Central memory CD4-positive, alpha-beta T cell (primary cell): ENCODE measurements at regions not wholly inside any gene's neighbourhood (a gene's known extent, or its start where the extent isn't known, plus 50 kb on each side); places are given as distances from the start of the nearest gene placed in this dataset.

Experiments used
- DNase-seq: peaks from one replicate; pipeline ENCODE4 v3.0.0; 2022

DNA sequence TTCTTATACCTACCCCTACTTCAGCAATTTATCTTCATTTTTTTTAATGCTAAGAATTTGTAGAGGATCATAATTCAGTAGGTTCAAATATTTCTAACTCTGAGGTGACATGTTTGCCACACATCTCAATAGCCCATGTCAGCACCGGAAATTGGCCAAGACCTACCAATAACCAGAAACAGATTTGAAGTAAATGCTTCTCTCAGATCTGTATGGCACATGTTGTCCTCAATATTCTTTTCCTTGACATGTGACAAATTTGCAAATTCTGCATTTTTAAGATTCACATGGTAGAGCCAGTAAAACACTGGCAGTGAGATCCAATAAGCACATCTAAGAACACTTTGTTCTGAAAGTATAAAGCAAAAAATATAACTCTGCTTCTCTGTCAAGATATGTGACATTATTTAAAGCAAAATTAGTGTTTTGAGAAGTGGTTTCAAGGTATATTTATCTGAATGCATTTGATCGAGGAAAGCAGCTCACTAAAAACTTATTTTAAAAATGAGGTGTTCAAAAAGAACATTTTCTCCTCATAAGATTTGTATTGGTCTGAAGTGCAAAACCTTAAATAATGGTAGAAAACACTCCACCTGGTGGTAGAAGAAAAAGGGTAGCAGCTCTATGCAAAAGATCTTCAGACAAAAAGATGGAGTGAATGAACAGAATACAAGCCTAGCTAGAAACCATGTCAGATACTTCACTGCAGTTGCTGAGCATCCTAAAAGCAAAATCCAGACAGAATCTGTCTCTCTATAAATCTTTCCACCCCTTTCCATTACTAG lies 513.8 kb upstream of the FAM241A start:
- no peak for DNase-seq

DNA sequence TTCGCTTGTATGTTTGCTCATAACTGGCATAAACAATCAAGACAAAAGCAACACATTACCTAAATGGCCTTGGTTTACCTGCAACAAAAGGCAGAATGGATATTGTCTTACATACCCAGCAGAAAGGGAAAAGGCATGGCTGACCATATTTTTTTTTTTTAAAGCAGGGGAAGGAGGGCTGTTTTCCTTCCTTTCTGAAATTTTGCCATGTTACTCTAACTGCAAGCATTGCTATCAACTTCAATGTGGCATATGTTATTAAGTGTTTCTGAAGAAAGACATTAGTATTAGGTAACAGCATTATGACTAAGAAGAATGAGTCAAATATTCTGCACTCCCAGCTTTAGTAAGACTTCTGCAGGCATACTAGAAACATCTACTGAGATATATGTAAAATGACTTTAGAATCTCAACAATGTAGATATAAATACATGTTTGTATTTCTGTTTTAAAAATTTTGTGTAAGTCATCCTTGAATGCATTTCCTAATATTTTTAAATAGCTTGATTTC lies 512.6 kb upstream of the FAM241A start:
- DNase-seq = no peak

DNA sequence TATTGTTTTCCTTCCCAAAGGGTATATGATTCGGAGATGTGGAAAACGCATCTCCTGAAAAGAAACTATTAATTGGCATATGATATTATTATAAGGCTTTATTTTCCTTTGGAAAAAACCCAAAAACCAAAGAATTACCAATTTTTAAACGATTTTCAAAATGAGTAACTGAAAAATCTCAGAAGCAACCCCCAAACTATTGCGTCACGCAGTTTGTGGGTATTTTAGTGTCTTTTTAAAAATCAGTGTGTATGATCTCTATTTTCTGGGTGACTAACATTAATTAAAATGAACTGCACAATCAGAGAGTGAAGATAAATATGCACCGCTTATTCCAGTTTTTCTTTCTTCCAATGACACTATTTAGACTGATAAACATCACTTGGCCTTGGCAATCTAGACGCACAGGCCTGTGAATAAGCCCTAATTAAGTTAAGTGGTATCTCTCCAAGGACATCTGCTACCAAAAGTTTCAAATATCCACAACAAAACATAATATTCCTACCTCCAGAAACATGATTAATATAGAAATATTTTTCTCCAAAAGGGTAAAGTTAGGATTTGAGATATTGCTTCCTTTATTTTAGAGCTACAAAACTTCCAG lies 511.5 kb upstream of the FAM241A start:
- no peak for DNase-seq

DNA sequence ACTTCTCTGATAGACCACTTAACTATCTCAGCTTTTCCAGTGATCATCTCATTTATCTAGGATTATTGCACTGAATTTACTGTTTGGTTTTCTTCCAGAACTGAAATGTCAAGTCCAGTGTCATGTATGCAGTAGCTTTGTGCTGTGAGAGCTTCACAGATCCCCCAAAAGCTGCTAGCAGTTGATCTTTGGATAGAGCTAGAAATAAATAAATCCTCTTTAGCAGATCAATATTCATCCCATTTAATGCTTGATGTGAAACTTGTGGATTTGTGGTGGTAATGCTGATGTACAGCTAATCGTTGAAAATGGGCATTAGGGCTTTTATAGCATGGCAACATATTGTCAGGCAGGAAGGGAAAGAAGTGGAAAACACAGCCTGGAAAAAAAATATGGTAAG lies 509.6 kb upstream of the FAM241A start:
- DNase-seq = no peak

DNA sequence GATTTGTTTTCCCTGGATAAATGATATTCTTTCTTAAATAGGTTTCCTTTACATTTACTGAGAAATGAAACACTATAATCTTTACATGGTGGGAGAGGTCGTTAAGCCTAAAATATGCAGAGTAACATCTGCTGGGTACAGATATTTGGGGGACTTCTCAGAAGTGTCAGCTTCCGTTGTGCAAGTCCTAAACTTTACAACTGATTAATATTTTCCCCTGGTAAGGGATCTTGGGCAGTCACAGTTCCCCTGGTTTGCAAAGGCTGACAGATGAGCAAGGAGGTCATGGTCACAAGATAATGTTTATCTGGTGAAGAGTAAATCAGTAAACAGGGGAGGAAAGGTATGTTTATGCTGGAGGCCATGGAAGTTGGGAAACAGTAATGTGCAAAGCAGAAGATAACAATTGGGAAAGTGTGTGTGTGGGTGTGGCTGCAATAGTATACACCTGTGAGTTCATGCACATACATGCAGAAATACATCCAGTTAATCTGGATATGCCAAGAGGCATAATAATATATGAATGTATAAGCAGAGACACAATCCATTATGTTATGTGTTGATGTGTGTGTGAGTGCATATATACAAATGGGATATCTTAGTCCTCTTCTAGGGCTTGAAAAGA lies 508.2 kb upstream of the FAM241A start:
- DNase-seq = no peak

DNA sequence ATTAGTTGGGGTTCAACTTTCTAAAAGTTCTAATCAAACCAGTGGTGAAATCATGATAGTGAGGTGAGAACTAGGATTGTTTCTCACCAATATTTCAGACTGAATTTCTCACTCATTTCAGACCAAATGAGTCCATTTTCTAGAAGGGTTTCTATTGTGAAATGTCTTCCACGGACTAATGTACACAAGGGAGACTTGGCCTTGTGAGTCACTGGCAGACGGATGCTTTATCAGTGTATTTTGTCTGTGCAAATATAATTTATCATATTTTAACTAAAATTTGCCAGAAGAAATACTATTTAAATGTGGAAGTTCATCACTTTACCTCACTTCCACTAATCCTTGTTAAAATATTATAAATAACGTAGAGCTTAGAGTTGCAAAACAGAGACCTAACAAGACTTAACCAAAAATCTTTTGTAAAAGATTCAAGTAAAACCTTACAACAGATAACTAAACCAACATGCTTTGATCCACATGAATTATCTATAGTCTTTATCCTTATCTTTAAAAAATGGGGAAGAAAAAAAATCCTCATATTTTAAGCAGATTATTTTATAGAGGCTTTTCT lies 506.0 kb upstream of the FAM241A start:
- no peak for DNase-seq

DNA sequence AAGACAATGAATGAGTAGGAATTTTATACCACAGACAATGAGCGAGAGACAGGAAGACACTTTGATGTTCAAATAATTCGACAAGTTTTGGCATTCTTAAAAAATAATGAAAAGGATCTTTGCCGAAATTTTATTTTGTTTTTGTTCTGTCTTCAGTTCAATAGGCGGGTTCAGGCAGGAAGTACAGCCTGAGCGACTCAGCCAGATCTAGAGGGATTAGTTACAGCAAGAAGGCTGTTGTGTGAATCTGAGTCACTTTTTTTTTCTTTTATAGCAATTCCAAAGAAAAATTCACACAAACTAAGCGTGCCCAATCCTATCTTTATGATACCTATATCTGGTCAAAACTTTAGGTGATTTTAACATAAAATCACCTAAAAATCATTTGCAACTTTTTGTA lies 505.4 kb upstream of the FAM241A start:
- DNase-seq = no peak

DNA sequence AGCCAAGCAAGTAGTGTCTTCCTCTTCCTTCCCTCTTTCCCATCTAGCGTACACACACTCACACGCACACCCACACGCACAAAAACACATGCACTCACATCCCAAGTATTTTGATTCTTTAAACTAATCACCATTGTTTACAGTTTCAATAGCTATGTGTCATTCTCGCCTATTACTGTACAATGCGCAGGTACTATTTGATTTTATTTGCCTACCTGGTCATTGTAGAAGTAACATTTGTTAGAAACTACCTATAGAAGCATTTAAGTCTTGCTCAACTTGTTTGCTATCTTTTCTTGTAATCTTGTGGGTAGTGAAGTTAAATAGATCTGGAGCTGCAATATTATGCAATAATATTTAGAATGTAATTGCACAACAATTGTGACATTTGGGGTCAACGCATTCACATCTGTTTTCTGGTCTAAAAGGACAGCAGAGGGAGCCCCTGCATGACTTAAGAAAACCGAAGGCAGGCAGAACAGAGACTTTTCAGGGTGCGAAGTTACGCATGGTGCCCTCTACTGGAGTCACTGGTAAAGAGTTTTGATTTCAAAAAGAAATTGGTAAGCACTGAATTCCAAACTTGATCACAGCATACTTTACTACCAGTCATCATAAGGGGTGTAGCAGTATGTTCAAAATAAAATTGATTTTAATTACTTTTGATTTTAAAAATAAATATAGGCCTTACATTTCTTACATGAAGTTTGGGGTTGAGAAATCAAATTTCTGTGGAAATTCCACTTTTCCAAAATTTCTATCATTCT lies 503.3 kb upstream of the FAM241A start:
- no peak for DNase-seq

DNA sequence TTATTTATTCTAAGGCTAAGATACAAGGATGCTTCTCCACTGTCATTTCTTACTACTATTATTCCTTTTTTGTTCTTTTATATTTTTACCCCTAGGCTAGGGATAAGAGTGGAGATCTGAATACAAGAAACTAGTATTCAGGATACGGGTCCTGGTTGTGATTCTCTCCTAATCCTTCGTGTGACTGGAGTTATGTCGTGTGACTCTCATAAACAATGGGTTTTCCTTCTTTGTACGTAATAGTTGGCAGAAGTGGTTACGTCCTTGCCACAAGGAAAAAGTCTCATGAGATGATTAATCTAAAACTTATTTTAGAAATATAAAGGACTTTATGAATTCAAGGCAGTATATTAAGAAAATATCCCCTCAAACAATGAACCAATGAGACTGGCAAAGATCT lies 497.2 kb upstream of the FAM241A start:
- DNase-seq = no peak

DNA sequence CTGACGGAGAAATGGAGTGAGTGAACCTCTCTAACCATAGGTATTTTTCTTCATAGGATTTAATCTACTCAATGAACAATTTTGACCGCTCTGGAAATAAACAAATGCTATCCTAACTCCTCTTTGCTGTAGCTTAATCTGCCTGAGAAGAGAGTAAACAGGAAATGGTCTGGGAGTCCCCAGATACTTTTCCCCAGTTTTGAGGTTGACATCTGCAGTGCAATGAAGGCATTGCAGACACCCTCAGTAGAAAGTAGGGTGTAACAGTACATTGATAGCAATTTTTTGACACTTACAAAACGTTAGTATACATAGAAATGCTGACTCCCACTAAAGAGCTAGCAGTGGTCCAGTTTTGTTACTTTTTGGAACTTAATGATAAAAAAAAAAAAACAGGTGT lies 495.9 kb upstream of the FAM241A start:
- no peak for DNase-seq

DNA sequence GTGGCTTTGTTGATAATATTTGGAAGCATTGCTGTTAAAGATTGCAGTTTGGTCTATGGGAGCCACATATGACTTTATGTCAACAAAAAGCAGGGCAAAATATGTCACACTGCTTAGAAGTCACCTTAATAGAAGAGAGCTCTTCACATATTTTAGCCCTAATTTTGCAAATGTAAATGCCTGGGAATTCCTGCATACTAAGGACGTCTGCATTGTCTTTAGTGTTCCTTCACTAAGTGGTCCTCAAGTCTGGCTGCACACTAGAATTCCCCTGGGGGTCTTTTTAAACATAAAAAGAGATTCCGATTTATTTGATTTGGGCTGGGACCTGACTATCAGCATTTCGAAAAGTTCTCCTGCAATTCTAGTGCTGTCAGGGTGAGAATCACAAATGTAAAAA lies 495.1 kb upstream of the FAM241A start:
- DNase-seq = no peak

DNA sequence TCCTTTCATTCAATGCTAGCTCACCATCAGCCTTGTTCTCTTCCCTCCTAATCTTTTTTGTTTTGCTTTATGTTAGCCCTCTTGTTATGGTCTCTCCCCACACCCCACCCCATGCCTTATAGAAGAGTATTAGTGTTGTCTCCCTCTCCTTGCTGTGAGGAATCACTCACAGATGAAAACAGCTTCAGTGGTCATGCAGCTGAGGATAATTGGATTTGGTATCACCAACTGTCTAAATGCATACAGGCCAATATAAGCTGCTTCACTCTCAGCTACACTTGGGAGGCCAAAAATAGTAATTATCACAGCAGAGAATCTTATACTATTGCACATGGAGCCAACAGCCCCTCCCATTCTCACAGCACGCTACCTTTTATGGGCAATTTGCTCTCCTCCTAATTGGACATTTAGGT lies 494.6 kb upstream of the FAM241A start:
- DNase-seq = no peak

DNA sequence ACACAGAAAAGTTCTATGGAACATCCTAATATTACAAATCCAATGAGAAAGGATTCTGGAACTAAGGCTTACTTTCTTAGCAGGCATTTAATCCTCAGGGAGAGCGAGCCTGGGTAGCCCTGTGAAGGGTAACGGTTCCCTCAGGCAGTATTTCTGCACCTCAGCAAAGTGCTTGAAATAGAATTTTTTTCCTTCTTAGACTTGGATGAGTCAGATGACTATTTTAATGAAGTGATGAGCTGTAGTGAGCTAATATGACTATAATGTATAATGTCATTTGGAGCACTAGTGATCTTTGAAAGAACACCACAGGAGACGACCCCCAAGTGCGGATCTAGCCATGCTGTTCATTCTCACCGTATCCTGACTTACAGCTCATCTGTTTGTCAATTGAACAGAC lies 493.0 kb upstream of the FAM241A start:
- no peak for DNase-seq

DNA sequence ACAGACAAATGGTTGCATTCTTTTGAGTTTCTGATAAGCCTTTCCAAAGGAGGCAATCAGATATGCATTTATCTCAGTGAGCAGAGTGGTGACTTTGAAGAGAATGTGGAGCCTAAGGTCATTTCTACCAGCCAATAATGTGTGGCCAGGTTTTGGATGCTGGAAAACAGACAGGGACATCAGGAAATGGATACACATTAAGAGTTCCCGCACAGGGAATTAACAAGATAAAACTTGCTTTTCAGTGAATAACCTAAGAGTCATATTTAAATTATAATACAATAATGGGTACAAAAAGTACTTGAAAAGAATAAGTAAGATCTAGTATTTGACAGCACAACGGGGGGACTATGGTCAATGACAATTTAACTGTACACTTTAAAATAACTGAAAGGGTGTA lies 492.3 kb upstream of the FAM241A start:
- no peak for DNase-seq

DNA sequence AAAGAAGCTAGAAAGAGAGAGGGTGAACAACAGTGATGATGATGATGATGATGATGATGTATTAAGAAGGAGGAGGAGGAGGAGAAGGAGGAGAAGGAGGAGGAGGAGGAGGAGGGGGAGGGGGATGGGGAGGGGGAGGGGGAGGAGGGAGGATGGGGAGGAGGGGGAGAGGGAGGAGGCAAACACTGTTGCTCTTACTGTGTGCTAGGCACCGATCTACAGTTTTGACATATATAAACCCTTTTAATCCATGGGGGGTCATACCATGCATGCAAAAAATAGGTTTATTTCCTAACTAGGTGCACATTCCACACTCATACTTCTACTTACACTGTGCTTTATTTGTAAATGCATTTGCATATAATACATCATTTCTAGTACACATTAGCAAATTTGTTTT lies 482.8 kb upstream of the FAM241A start:
- no peak for DNase-seq

DNA sequence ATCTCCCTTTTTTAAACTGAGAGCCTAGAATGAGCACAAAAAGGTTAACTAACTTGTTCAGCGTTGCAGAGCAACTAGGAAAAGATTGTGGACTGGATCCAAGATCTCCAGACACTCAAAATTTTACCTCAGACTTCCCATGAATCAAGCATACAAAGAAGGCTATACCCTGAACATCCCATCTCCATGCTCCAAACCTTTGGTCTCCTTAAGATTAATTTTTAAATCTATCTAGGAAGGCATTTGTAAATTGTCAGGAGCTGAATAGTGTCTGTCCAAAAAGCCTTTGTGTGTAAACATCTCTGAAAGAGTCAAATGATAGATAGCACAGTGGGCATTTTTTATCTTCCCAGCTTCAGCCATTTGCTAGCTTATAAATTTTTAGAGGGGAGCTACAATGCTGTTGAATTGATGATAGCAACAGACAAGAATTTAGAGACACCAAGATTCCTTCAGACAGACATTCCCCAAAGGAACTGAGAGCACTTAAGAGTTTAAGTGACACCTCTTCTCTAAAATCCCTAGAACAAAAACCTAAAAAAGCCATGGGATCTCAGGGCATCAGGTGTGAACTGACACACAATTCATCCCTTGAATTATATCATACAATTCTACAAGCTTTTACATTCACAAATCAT lies 480.8 kb upstream of the FAM241A start:
- no peak for DNase-seq

DNA sequence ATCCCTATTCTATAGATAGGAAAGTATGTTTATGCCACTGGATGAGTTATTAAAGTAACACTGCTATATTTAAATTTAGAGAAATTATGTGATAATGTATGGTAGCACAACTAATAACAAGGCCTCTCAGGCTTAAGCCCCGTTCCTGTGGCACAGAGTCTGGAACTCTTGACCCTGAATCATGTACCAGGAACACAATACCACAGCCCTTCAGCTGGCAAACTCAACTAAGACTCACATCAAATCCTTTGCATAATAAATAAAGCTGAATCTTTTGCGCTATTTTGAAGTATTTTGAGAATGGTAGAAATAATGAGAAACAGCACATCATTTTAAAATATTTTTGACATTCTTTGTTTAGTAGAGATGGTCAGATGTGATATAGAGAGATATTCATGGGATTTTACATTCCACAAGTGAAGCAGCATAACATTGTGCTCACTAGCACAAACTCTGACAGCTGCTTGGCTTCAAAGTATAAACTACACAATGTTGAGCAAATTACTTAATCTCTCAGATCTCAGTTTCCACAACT lies 478.4 kb upstream of the FAM241A start:
- no peak for DNase-seq

DNA sequence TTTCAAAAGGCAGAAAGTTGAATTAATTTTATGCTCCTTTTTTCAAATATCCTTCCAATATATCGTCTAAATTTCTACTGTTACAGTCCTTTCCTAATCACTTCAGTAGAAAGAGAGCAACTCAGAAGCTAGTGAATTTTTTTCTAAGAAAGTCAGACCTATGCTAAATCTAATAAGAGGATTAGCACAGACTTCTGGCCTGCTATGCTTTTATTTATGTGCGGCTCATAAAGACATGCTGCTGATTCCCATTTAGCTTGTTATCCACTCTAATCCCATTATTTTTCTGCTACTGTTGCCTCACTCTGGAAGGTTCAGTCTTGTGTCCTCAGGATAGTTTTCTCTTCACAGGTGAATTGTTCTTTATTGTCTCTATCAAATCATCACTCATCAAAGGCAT lies 473.5 kb upstream of the FAM241A start:
- DNase-seq = no peak

DNA sequence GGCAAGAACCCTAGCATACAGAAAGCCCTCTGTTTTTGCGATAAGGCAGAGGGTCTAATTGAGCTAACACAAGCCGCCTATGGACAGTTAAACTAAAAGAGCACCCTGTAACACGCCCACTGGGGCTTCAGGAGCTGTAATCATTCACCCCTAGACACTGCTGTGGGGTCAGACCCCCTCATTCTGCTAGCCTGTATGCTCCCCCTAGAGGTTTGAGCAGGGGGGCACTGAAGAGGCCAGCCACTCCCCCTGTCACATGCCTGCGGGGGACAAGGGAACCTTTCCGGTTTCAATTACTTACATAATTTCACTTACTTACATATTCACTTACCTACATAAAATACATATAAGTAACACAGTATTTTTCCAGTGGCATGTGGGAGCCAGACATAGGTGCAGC lies 469.5 kb upstream of the FAM241A start:
- no peak for DNase-seq

DNA sequence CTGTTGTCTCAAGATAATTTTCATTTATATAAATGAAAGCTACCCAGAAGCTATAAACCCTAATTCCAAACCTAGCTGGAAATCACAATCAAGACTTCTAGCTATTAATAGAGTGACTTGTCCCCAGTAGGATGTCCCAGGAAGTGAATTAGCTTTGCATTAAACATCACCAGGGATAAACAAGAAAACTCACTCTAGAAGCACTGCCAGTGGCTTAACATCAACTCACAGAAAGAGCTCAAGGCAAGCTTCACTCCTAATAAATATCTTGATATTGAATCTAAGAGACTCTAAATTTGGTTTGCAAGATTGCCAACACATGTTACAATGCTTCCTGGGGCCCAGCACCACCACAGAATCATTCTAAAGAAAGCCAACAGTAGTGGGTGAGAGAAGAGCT lies 468.7 kb upstream of the FAM241A start:
- no peak for DNase-seq

DNA sequence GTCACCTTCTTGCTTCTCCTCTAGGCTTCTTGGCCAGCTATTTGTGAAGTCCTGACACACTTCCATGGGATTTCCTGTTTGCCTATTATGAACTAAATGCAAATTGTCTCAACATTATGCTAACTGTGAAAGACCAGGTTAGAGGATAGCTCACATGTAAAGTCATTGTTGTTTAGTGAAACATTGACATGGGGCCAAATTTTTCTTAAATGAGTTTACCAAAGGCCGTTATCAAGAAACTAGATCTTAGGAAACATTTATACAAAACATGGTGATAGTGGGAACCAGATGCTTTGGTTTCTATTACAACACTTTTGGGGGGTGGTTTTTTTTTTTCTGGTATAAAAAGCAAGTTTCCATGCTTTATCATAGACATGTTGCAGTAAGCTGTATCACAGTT lies 466.8 kb upstream of the FAM241A start:
- no peak for DNase-seq

DNA sequence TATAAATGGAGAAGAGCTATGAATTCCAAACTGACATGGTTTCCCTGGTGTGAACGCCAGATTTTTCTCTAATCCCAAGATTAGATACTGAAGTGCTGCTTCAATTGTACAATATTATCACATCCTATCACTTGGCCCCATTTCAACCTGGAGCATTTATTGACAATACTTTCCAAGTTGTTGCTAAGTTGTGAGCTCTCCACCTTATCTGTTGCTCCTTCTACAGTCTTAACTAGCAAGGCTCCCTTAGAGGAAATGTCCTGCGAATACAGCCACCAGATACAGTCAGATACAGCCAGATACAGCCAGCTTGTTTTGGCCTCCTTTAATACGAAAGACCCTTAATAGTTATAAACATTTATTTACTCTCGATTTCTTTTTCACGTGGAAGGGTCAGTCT lies 466.3 kb upstream of the FAM241A start:
- no peak for DNase-seq
